ENCODE measurements at regions not wholly inside any gene's neighbourhood (a gene's known extent, or its start where the extent isn't known, plus 50 kb on each side); places are given as distances from the start of the nearest gene placed in this dataset.

DNA sequence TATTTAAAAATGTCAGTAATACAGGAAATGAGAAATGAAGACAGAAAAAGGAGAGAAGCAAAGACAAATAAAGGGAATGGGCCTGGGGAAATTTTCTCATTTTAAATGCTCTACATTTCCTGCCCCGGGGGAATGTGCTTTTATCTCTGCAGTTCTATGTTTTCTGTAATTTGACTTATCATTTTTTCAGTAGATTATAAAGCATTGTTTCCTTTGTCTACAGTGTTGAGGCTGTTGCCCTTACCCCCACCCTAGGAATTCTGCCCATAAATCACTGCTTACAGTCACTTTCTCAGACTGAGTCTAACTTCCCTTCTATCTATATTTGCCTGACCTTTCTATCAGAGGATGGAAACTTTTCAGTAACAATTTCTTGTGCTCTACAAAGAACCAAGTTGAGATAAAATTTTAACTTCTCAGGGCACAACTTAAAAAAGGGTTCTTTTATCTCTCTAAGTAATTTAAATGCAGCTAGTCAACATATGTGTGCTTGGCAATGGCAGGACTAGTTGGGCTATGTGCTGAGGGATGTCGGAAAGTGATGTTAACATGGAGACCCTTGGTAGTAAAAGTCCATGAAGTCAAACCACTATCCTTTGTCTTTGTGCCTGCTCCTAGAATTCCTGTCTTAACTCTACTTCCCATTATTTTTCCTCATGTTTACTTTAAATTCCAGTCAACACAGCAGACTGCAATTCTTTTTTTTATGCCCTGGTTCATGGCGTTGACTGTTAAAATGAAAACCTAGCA lies 146.5 kb upstream of the MMADHC start:
- no peak for TF ChIP-seq POLR2A (IDR thresholded peaks at IDR 0.05)
- TF ChIP-seq, protein P1, sequence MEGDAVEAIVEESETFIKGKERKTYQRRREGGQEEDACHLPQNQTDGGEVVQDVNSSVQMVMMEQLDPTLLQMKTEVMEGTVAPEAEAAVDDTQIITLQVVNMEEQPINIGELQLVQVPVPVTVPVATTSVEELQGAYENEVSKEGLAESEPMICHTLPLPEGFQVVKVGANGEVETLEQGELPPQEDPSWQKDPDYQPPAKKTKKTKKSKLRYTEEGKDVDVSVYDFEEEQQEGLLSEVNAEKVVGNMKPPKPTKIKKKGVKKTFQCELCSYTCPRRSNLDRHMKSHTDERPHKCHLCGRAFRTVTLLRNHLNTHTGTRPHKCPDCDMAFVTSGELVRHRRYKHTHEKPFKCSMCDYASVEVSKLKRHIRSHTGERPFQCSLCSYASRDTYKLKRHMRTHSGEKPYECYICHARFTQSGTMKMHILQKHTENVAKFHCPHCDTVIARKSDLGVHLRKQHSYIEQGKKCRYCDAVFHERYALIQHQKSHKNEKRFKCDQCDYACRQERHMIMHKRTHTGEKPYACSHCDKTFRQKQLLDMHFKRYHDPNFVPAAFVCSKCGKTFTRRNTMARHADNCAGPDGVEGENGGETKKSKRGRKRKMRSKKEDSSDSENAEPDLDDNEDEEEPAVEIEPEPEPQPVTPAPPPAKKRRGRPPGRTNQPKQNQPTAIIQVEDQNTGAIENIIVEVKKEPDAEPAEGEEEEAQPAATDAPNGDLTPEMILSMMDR (IDR thresholded peaks at IDR 0.05): no peak
- TF ChIP-seq POLR2AphosphoS5 (IDR thresholded peaks at IDR 0.05): no peak
- TF ChIP-seq EP300 (IDR thresholded peaks at IDR 0.05): no peak

Measured in stomach (tissue), 4 donors.